ENCODE measurements at regions not wholly inside any gene's neighbourhood (a gene's known extent, or its start where the extent isn't known, plus 50 kb on each side); places are given as distances from the start of the nearest gene placed in this dataset.

DNA sequence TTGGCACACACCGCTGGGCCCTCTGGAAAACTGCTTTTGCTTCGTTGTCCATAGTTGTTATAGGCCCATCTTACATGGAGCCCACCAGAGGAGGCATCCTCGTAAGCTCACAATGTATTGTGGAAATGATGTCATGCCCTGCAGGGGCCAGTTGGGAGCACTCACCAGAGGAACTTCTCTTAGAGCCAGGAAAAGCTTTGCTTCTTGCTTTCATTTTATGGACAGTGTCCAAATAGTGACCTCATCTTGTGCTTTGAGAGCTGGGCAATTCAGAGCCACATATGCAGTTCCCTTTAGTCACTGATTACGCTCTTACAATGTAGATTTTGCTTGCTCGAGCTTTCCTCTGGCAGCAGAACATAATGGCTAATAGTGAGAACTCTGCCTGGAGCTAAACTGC lies 275.6 kb downstream of the AACS start:
- TF ChIP-seq, protein P1, sequence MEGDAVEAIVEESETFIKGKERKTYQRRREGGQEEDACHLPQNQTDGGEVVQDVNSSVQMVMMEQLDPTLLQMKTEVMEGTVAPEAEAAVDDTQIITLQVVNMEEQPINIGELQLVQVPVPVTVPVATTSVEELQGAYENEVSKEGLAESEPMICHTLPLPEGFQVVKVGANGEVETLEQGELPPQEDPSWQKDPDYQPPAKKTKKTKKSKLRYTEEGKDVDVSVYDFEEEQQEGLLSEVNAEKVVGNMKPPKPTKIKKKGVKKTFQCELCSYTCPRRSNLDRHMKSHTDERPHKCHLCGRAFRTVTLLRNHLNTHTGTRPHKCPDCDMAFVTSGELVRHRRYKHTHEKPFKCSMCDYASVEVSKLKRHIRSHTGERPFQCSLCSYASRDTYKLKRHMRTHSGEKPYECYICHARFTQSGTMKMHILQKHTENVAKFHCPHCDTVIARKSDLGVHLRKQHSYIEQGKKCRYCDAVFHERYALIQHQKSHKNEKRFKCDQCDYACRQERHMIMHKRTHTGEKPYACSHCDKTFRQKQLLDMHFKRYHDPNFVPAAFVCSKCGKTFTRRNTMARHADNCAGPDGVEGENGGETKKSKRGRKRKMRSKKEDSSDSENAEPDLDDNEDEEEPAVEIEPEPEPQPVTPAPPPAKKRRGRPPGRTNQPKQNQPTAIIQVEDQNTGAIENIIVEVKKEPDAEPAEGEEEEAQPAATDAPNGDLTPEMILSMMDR (conservative IDR thresholded peaks at IDR 0.05; ENCODE audit: low read length), result no peak
- TF ChIP-seq EZH2phosphoT487 (IDR thresholded peaks at IDR 0.05; ENCODE audit: borderline replicate concordance, low read depth, low read length), result no peak
